ENCODE measurements at regions not wholly inside any gene's neighbourhood (a gene's known extent, or its start where the extent isn't known, plus 50 kb on each side); places are given as distances from the start of the nearest gene placed in this dataset.
A peak's percentile ranks its signal among the peaks of the same experiment; 100 is the strongest.

- no peak for DNase-seq
Observed at GRCh38 chr15:68871507-68871906, 50.8 kb upstream of the ANP32A start.

- DNase-seq = no peak
Observed at GRCh38 chr15:68874788-68875187, 54.1 kb upstream of the ANP32A start.

GRCh38 chr15:68875377-68876116, 54.8 kb upstream of the SPESP1 start:
- DNase-seq = peak; percentile 74

- no peak for DNase-seq
Observed at GRCh38 chr15:68877626-68878025, 52.7 kb upstream of the SPESP1 start.

- no peak for DNase-seq
Observed at GRCh38 chr15:68880382-68880781, 49.9 kb upstream of the SPESP1 start.
